AG04450 (cell line): ENCODE measurements at regions not wholly inside any gene's neighbourhood (a gene's known extent, or its start where the extent isn't known, plus 50 kb on each side); places are given as distances from the start of the nearest gene placed in this dataset.
"Not testable (repeated sequence)": the region's sequence is repeated elsewhere in the genome, so short reads cannot be mapped to it uniquely, and the experiment has no call there.

Experiments
- CTCF ChIA-PET: fragments of 300-600, 350-600 bp; formaldehyde crosslinking; extraction: SDS; loops from one replicate; lab custom pipeline; 2022; ENCODE audit warnings: antibody characterized with exemption, inconsistent platforms; lab: Charles Lee
- POLR2A ChIA-PET: fragments of 350-600 bp; formaldehyde crosslinking; extraction: SDS; loops from one replicate; lab custom pipeline; 2021; ENCODE audit warnings: antibody characterized with exemption, inconsistent platforms; lab: Yijun Ruan, JAX
- DNase-seq: peaks from one replicate; pipeline ENCODE4 v3.0.0-alpha.2; 2011; ENCODE audit warnings: low read depth, low spot score
- H3K27ac ChIP-seq: one replicate; pipeline ENCODE4 v1.5.1; 2012; ENCODE audit warnings: low read depth, low read length, control low read depth
- H3K27me3 ChIP-seq: one replicate; pipeline ENCODE4 v1.6.0; 2012; ENCODE audit warnings: low read length; ENCODE audit not compliant: control insufficient read depth, insufficient read depth
- H3K4me3 ChIP-seq: 2 replicates; pipeline ENCODE4 v1.5.1; 2011; ENCODE audit warnings: mild to moderate bottlenecking, low read depth, low read length, control low read depth
- H3K9me3 ChIP-seq: 2 replicates; pipeline ENCODE4 v1.5.1; 2012; ENCODE audit warnings: low read length; ENCODE audit not compliant: control insufficient read depth, insufficient read depth
- TF ChIP-seq, protein P1 (sequence below): IDR thresholded peaks from 2 replicates; pipeline ENCODE4 v1.5.1; 2011; ENCODE audit warnings: low read depth, low read length, control low read depth, inconsistent platforms

DNA sequence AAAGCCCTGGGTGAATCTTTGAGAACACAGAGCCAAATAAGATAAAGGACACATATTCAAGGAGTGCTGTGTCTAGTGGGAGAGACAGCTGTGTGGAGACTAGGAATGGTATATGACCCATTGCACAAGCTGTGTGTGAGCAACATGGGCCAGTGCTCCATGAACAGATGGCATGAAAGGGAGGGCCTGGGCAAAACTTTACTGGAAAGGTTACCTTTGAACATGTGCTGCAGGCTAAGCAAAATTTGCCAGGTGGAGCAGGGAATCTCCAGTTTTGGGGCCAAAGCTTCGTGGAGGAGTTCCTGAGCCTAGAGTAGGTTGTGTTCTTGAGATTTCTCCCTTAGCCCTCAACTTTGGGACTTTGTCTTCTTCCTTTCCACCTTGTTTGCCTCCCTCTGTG, 446.1 kb upstream of the PROX1 start:
- TF ChIP-seq, protein P1, sequence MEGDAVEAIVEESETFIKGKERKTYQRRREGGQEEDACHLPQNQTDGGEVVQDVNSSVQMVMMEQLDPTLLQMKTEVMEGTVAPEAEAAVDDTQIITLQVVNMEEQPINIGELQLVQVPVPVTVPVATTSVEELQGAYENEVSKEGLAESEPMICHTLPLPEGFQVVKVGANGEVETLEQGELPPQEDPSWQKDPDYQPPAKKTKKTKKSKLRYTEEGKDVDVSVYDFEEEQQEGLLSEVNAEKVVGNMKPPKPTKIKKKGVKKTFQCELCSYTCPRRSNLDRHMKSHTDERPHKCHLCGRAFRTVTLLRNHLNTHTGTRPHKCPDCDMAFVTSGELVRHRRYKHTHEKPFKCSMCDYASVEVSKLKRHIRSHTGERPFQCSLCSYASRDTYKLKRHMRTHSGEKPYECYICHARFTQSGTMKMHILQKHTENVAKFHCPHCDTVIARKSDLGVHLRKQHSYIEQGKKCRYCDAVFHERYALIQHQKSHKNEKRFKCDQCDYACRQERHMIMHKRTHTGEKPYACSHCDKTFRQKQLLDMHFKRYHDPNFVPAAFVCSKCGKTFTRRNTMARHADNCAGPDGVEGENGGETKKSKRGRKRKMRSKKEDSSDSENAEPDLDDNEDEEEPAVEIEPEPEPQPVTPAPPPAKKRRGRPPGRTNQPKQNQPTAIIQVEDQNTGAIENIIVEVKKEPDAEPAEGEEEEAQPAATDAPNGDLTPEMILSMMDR, result no peak
- no peaks in the 10 kb centered on the region; the same call in 1 of the 2 replicates for H3K9me3 ChIP-seq
- POLR2A ChIA-PET, result no interaction called here
- no peak overlapping the region for H3K27ac ChIP-seq
- no peaks in the 10 kb centered on the region for H3K27me3 ChIP-seq
- CTCF ChIA-PET, result no interaction called here
- no peak for DNase-seq
- no peak overlapping the region for H3K4me3 ChIP-seq

DNA sequence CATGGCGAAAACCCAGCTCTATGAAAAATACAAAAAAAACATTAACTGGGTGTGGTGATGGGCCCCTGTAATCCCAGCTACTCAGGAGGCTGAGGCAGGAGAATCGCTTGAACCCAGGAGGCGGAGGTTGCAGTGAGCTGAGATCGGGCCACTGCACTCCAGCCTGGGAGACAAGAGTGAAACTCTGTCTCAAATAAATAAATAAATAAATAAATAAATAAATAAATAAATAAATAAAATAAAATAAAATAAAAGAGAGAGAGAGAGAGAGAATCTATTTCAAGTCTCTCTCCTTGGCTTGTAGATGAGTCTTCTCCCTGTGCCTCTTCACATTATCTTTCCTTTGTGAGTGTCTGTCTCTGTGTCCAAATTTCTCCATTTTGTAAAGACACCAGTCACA, 442.6 kb upstream of the PROX1 start:
- H3K9me3 ChIP-seq, DNase-seq, H3K4me3 ChIP-seq, POLR2A ChIA-PET, H3K27me3 ChIP-seq, CTCF ChIA-PET, H3K27ac ChIP-seq: not testable (repeated sequence)

DNA sequence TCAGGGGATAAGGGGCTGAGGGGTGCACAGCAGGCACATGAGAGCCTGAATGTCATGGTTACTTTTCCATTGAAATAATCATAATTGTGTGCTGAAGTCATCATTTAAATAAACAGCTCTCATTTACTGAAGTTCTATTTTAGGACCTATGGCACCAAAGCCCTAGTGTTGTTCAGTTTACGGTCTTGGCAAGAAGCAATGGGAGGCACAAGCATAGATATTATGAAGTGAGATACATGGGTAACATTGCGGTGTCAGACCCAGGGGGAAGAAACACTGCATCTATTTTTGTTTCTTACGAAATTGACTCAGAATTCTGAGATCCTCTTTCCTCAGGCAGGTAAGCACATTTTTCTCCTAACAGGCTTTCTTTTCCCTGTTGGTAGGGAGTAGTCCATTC, 437.8 kb upstream of the PROX1 start:
- Histone ChIP-seq H3K27me3 (no peaks in the 10 kb centered on the region), H3K27ac (no peak overlapping the region), H3K9me3 (no peaks in the 10 kb centered on the region), H3K4me3 (no peak overlapping the region)
- DNase-seq, result no peak
- POLR2A ChIA-PET, result no interaction called here
- CTCF ChIA-PET, result no interaction called here
- TF ChIP-seq, protein P1, result no peak

DNA sequence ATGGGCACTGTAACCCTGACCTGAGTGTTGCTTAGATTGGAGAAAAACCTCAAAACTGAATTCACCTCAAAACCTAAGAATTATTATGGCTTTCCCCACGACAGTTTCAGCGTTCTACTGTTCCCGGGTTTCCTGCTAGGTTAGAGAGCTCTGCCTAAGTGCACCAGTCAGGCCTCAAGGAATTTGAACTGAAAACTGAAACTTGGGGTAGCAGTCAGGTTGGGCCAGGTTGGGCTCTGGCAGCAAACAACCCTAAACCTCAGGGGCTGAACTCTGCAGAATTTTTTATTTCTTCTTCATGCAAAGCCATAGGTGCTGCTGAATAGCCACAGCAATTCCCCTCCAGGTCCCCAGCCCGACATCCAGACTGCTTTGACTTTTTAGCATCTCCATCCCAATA, 437.0 kb upstream of the PROX1 start:
- ChIA-PET POLR2A (no interaction called here), CTCF (no interaction called here)
- TF ChIP-seq, protein P1, result no peak

DNA sequence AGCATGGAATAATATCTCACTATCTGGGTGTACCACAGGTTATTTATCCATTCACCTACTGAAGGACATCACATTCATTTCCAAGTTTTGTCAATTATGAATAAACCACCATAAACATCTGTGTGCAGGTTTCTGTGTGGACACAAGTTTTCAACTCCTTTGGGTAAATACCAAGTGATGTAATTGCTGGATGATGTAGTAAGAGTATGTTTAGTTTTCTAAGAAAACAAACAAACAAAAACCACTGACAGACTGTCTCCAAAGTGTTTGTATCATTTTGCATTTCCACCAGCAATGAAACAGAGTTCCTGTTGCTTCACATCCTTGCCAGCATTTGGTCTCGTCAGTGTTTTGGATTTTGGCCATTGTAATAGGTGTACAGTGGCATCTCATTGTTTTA, 435.7 kb upstream of the PROX1 start:
- no peak overlapping the region for H3K4me3 ChIP-seq
- POLR2A ChIA-PET, result no interaction called here
- no peaks in the 10 kb centered on the region for H3K9me3 ChIP-seq
- CTCF ChIA-PET, result no interaction called here
- TF ChIP-seq, protein P1, result no peak
- DNase-seq, result no peak
- H3K27ac ChIP-seq, result no peak overlapping the region
- H3K27me3 ChIP-seq, result no peaks in the 10 kb centered on the region

More for the DNA sequence above, 437.0 kb upstream of the PROX1 start:
- Histone ChIP-seq H3K27ac (no peak overlapping the region), H3K27me3 (no peaks in the 10 kb centered on the region), H3K4me3 (no peak overlapping the region), H3K9me3 (no peaks in the 10 kb centered on the region)
- DNase-seq, result no peak

DNA sequence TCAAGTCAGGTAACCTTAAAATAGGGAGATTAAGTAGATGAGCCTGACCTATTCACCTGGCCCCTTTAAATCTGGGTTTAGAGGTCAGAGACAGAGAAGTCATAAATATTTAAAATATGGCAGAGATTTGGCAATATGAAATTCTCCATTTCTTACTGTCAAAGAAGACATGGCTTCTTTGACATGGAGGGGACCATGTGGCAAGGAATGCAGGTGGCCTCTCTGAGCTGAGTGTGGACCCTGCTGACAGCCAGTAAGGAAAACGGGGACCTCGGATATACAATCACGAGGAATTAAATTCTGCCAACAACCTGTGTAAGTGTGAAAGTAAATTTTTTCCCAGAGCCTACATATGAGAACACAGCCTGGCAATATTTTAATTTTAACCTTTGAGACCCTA, 427.5 kb upstream of the PROX1 start:
- POLR2A ChIA-PET, result no interaction called here
- Histone ChIP-seq H3K9me3 (no peaks in the 10 kb centered on the region; the same call in 1 of the 2 replicates), H3K27me3 (no peaks in the 10 kb centered on the region), H3K4me3 (no peak overlapping the region), H3K27ac (no peak overlapping the region)
- DNase-seq, result no peak
- TF ChIP-seq, protein P1, result no peak
- CTCF ChIA-PET, result no interaction called here
